HG03460 (cell line): ENCODE measurements at regions not wholly inside any gene's neighbourhood (a gene's known extent, or its start where the extent isn't known, plus 50 kb on each side); places are given as distances from the start of the nearest gene placed in this dataset.

ENCODE experiments used
- ATAC-seq: cut with Tn5 transposase; IDR thresholded peaks from one replicate; pipeline ENCODE4 v1.9.1; 2021; ENCODE audit not compliant: unreplicated experiment

DNA sequence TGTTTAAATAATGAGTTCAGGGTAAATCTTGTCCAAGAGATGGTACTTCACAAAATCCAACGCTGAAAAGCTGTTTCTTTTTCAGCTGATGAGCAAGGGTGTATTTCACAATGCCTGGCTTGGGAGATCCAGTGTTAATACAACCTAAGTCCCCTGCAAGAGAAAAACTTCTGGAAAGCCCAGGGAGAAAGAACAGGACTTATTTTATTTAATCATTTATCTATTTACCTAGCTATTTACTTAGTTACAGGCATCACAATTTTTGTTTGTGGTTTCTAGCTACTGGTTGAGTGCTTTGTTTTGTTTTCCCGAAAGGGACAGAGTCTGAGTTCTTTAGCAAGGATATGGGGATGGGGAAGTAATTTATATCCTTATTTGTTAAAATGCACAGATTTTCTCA is 598.2 kb upstream of the SYT4 start:
- ATAC-seq, result no peak

DNA sequence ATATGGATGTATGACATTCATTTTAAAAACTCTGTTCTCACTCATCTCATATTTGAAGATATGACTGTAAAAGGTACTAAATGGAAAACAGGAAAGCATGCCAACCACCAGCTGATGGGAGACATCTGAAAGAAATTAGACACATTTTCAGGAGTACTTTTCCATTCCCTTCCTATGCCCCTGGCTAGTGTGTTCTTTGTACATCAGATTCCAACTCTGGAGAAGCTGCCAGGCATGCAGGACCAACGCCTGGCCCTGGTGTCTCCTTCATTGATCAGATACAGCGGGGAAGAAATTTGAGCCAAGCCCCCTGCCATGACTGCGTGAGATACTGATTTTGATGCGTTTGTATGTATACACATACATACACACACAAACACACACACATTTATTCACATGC is 599.0 kb upstream of the SYT4 start:
- ATAC-seq, result no peak

DNA sequence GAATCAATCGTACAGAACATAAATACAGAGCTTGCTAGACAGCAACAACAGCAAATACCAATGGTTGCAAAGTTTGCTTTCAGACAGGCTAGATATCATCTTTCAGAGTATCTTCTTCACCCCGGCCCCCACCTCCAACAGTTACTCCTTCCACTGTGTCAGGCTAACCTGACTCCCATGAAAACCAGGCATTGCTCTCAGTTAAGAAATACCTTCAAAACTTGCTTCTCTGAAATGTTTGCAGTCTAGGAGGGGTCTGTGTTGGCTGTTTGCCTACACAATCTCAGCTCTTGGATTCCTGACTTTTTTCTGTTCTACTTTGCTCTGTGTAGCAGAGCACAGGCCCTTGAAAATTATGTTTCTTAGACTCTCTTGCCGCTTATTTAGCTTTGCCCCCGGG is 599.5 kb upstream of the SYT4 start:
- no peak for ATAC-seq

DNA sequence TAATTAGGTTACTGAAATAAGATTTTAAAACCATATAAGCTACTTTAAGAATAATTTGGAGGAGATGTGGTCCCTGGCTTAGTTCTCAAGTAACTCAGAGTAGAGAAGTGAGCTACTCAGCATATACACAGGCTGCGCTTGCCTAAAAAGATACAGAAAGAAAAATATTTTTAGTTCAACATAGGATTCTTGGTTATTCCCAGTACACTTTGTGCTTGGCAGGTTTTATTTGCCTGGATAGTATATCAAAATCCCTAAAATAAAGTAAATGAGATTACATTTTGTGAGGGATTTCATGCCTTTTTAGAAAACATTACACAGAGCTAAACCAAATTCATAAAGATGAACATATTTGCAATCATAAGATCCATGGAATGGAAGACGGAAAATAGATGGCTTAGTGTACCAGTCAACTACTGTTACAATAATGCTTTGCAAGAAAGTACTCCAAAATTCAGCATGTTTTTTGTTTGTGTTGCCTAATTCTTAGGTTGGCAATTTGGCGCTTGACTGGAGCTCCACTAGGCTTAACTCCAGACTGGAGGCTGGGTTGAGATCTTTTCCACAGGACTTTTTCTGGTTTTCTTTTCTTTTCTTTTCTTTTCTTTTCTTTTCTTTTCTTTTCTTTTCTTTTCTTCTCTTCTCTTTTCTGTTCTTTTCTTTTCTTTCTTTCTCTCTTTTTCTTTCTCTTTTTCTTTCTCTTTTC is 600.5 kb upstream of the SYT4 start:
- no peak for ATAC-seq

DNA sequence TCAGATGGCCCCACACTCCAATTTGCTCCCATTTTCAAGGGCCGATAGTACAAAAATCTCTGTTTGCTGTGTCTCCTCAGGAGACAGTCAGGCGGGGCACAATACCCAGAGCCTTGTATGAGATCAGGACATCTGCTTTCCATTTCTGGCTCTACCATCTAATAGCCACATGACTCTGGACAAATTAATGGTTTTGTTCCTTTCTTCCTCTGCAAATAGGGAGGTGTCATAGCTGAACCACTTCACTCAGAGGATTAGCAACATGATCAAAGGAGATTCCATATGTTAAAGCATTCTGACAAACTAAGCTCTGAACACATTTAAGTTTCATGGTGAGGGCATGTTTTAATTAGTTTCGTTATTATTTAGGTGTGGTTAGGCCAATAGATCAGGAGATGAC is 602.1 kb upstream of the SYT4 start:
- no peak for ATAC-seq

DNA sequence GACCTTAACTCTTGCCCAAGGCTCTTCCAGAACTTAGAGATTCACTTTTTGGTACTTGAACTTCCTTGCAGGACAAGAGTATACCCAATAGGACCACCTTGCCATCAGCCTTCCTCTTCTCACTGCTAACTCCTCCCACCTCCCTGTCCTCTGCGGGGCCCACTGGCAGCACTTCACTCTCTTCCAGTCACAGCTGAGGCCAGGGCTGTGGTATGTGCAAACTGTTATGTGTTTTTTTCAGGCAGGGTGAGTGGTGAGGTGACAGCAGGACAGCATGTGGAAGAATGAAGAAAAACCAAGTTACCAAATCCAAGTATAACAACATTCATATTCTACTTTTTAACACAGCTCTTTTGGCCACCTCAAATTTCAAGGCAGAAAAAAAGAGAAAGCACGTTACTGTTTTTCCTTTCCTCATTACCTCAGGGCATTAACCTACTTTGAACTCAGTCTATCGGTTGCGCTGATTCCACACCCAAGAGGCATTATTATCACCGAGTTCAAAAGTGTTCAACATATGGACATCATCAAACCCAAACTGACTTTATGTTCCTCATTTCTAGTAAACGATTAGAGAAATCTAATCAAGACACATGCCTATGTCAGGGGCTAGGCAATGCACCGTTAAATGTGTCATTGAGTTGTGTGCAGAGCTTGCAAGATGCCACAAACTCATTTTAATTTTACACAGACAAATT is 605.2 kb upstream of the SYT4 start:
- ATAC-seq, result no peak

DNA sequence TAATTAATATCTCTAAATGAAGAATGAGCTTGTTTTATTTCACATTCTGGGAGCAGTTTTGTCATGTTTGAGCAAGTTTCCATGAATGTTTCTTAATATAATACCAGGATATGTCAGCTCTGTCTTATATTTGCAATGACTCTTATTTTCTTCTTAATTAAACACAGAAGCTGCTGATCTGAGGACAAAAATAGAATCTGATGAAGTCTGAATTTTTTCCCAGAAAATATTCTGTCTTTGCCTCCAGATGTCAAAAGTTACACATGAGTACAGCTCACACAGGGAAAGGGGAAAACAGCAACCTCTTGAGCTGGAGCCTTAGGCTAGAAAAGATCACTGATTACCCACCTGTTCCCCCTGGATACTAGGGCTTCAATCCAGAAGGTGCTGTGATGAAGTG is 606.6 kb upstream of the SYT4 start:
- no peak for ATAC-seq

DNA sequence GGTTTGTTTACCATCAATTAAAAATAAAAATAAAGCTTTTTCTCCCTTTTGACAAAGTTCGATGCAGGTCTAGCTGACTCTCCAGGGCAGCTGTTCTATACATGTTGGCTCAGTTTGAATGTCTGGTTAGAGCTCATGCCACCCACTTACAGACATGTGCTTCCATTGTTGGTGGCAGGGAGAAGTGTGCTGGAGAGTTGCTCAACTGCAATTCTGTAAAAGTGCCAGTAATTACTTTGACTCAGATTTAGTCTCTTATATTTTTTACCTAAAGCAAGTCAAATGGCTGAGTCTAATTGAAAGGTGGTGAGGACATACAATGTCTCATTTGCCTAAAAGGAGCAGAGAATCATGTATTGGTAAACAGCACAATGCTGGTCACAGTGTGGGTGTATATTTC is 609.1 kb upstream of the SYT4 start:
- ATAC-seq, result no peak

DNA sequence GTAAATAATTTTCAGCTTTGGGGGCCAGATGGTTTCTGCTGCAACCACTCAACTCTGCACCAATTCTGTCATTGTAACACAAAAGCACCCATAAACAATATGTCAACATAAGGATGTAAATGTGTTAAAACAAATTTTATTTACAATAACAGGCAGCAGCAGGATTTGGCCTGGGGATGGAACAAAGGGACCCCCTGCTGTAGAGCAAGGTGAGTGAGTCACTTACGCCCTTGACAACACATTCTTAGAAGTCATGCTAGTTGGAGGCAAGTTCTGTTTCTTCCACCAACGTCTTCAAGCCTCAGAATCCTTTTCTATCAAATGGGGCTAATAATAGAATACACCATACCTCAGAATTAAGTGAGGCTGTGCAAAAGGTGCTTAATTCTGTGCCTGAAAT is 610.2 kb upstream of the SYT4 start:
- ATAC-seq, result no peak

DNA sequence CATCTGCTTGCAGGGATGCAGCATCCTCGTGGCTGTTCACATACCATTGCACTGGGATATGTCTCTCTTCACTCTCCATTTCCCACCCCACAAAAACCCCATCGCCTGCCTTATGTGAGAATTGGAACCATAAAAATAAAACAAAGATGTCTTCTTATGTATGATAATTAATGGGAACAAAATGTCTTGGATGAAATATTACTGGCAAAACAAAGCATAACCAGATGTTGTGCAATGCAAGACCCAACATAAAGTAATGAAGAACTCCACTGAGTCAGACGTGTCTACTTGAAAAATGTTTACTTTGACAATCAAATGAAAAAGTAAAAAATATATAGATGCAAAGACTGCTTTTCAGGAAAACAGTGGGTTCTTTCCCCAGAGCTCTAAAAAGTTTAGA is 611.3 kb upstream of the SYT4 start:
- no peak for ATAC-seq

DNA sequence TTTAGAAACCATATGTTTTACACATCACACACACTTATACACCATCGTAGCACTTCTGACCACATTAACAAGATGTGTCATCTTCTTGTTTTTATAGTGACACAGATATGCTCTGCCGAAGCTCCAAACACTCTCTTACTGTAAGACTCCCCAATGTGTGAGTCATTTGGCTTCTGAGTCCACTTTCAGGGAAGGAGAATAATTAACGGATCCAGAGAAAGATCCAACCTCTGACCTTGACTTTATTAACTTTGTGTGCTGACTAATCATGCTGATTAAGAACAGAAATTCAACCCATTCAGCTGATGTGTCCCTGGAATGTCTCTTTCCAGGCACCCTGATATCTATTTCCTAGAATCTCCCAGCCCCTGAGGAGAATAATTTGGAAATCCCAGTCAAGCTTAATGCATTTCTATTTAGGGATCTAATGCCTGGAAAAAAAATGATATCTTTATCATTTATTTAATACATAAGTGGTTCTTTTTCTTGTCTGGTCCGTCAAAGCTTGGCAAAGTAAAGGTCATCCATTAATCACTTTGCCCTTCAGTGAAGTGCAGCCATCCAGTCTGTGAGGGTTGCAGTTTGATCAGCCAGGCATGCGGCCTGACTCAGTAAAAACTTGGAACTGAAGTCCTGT is 615.8 kb upstream of the SYT4 start:
- no peak for ATAC-seq

DNA sequence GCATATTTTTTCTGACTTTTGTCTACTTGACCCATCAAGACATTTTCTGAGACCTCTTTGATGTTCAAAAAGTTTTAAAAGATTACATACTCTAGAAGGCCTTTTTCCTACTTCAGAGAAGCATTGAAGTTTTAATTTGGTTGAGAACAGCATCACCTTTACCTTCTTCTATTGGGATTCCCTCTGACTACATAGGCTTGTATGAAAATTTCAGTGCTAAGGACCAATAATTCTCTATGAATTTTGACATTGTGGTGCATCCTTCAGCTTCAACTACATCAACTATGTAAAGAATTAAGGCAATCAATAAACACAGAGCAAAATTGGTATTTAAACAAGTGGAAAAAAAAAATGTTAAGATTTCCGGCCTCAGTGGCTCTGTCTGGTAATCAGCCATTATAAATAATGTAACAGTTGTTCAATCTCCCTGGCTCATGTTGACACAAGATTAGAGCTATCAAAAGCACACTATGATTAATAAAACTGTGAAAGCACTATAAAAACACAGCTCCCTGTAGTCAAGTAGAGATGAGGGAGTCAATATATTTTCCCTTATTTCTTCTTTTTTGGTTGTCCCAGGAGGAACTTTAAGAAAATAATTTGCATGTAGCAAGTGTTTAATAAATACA is 627.0 kb upstream of the SYT4 start:
- no peak for ATAC-seq

DNA sequence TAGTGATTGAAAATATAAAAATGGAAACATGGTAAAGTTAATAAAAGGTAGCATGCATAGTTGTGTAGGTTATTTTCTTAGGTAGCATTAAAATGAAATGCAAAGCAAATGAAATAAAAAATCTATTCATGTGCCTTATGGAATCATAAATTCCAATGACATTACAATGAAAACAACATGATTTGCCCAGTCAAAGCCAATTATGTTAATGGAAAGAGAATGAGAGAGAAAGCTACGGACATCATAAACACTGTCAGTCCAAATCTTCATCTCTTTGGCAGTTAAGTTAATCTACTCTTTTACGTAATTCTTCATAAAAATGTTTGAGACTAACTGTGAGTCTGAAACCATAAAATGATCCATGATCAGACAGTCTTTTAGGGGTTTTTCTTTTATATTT is 636.7 kb upstream of the SYT4 start:
- no peak for ATAC-seq

DNA sequence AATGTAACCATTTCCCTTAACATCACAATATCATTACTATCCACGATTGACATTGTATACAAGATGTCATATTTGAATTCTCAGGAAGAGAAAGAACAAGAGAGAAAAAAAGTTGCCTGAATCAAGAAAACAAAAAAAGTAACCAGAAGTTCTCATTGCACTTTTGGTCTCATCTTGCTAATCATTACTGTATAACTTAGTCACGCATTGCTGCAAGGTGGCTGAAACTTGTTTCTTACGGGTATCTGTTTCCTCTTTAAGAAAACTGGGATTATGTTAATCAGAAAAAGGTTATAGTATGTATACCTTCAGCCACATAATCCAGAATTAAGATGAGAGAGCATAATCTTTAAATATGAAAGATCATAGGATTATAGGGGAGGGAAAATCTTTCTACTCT is 639.7 kb upstream of the SYT4 start:
- peak; percentile 57 for ATAC-seq

DNA sequence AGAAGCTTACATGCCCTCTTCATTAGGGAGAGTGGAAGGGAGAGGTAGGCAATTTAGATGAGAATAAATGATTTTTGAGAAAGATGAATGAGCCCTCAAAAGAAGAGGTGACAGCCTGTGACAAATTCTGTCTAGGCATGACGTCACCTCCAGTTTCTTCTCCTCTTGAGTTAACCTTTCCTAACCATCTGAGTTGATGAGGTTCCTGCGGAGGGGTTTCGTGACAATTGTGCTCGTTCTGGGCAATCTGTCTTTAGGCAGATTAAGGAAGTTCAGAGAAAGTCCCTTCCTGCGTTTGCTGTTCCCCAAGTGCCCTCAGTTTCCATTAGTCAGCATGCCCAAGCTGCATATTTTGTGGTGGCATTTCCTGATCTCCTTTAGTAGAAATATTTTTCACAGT is 640.2 kb upstream of the SYT4 start:
- peak; percentile 49 for ATAC-seq

DNA sequence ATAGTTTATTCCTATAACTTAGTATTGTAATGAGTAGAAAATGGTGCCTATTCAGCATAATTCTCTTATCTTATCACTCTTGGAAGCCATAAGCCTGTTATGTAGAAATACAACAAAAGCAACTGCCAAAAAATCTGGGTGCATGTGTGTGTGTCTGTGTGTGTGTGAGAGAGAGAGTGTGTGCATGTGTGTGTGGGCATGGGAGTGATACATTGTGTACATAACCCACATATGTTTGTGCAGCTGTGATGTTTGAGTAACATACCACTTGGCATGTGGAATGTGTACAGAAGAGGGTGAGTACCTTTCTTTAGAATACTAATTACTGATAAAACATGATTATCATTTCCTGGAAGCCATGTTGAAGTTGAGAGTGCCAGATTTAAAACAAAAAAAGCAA is 642.3 kb upstream of the SYT4 start:
- ATAC-seq, result no peak

DNA sequence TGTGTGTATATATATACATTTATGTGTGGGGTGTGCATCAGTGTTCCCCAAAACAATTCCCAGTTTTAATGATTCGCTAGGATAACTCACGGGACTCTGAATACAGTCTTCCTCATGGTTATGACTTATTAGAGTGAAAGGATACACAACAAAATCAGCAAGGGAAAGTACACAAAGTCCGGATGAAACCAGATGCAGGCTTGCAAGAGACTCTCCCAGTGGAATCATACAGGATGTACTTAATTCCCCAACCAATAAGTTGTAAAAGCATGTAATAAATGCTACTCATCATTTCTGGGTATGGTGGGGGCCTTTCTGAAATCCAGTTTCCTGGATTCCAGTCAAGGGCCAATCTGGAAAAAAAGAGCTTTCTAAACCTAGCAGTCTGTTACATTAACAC is 654.1 kb upstream of the SYT4 start:
- no peak for ATAC-seq

DNA sequence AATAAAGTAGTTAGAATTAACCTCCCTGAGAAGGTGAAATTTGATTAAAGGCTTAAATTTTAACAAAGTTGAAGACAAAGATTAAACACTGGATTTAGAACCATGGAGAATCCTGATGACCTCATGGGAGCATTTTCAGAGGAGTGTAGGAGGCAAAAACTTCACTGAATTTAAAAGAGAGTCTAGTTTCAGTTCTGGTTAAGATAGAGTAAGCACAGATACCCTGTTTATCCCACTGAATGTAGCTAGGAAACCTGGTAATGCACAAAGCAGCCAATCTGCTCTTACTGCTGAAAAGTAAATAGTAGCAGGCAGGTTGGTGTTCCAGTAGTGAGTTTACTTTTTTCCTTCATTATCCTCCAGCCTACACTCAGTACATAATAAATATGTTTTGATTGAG is 654.9 kb upstream of the SYT4 start:
- ATAC-seq, result no peak

DNA sequence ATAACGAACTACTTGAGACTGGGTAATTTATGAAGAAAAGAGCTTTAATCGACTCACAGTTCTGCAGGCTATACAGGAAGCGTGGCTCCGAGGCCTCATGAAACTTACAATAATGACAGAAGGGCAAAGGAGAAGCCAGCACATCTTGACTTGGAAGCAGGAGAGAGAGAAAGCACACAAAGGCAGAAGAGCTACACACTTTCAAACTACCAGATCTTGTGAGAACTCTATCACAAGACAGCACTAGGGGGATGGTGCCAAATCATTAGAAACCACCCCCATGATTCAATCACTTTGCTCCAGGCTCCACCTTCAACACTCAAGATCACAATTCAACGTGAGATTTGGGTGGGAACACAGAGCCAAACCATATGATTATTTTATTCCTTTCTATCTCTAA is 655.9 kb upstream of the SYT4 start:
- no peak for ATAC-seq

DNA sequence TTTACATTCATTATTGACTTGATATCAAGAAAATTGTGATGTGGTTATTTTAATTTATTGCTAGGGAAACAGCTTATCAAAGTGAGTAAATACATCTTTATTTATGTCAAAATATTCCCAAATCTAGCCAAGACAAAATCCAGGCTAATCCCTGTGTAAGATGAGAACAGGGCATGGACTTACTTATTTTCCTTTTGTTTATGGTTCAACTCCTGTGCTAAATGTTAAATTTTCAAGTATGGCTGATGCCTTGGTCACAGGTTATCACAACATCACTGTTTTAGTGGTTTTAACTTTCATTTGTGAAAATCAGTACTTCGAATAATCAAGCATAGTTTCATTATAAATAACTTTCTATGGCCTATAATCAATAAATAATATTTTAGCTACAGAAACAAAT is 657.0 kb upstream of the SYT4 start:
- no peak for ATAC-seq

DNA sequence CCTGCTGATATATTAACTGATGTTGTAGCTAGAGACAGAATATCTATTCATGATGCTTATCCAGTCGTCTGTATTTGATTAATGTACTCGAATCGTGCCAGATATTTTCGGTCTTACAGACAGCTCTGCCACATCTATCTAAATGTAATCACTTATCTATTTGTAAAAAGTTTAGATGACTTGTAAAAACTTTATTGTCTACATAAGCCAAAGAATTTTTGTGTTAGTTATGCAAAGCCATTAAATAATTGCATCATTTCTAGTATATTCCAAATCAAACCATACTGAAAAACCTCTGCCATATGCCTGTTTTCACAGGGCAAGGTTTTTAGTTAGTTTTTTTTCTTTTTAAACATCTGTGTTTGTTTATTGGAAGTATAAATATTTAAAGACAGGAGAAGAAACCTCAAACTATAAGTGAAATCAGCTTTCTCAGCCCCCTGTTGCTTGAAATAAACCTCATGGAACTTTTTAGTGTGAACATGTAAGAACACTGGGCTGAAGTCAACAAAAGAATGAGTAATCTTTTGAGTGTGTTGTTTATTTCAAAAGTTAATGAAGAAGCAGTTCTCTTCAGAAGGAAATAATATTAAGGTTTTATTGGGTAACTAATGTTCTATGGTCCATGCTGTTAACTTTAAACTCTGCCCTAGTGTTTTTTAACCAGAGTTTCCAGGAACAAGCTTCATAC is 657.6 kb upstream of the SYT4 start:
- no peak for ATAC-seq

DNA sequence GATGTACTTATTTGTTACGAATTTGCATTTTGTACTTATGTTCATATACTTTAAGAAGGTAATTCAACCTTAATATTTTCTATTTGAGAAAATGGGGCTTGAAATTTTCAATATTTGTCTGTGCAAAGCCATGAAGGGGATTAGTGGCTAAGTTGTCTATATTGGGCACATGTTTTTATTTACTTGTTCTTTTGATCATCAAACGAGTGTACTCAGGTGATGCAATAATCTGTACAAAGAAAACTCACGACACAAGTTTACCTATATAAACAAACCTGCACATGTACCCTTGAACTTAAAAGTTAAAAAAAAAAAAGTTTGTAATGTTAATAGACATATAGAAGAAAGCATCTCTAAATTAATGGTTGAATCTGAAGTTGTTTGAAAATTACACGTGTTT is 658.9 kb upstream of the SYT4 start:
- no peak for ATAC-seq
